MCF 10A (cell line): ENCODE measurements at regions not wholly inside any gene's neighbourhood (a gene's known extent, or its start where the extent isn't known, plus 50 kb on each side); places are given as distances from the start of the nearest gene placed in this dataset.

Experiments
- BruUV-seq: library from RNA; stranded (reverse); fragments of 400-500 nt; replicated peaks from 2 replicates; lab custom pipeline; 2021; lab: Mats Ljungman, UMichigan
- CTCF ChIA-PET: fragments of 300-600 bp; sonication (Branson Sonifier 250); formaldehyde crosslinking; extraction: SDS; loops from one replicate; lab custom pipeline; 2021; ENCODE audit warnings: antibody characterized with exemption, inconsistent platforms; lab: Yijun Ruan, JAX
- POLR2A ChIA-PET: fragments of 300-600, 350-650 bp; sonication (Branson Sonifier 250); formaldehyde crosslinking; extraction: SDS; loops from one replicate; lab custom pipeline; 2020; ENCODE audit warnings: antibody characterized with exemption, inconsistent platforms; lab: Yijun Ruan, JAX
- DNase-seq: peaks from one replicate; pipeline ENCODE4 v3.0.0-alpha.2; 2018; ENCODE audit not compliant: unreplicated experiment
- H3K27ac Mint-ChIP-seq: one replicate; pipeline ENCODE4 v1.8.0; 2022; ENCODE audit warnings: mild to moderate bottlenecking, low read depth, mixed read lengths; ENCODE audit not compliant: unreplicated experiment
- H3K27me3 Mint-ChIP-seq: one replicate; pipeline ENCODE4 v1.8.0; 2022; ENCODE audit warnings: mixed read lengths; ENCODE audit not compliant: insufficient read depth, unreplicated experiment
- H3K36me3 Mint-ChIP-seq: one replicate; pipeline ENCODE4 v1.8.0; 2022; ENCODE audit warnings: mild to moderate bottlenecking, moderate library complexity, mixed read lengths; ENCODE audit not compliant: insufficient read depth, unreplicated experiment
- H3K4me1 Mint-ChIP-seq: one replicate; pipeline ENCODE4 v1.8.0; 2022; ENCODE audit warnings: mixed read lengths; ENCODE audit not compliant: insufficient read depth, unreplicated experiment
- H3K4me3 Mint-ChIP-seq: one replicate; pipeline ENCODE4 v1.8.0; 2022; ENCODE audit warnings: mild to moderate bottlenecking, moderate library complexity, mixed read lengths; ENCODE audit not compliant: unreplicated experiment
- H3K9me3 Mint-ChIP-seq: one replicate; pipeline ENCODE4 v1.8.0; 2022; ENCODE audit warnings: mixed read lengths; ENCODE audit not compliant: unreplicated experiment
- CTCF ChIP-seq: fragments of 200-600 bp; IDR thresholded peaks from one replicate; pipeline ENCODE4 v1.8.0; 2022; ENCODE audit warnings: antibody characterized with exemption, mild to moderate bottlenecking; ENCODE audit not compliant: unreplicated experiment
- intact Hi-C: fragments of 100-400 bp; cut with micrococcal nuclease; formaldehyde crosslinking; loops from 2 replicates; pipeline ENCODE4 v1.14.1; 2022

GRCh38 chr14:56956182-56956581 lies 145.9 kb upstream of the OTX2 start:
- H3K36me3 Mint-ChIP-seq, result no peaks in the 10 kb centered on the region
- CTCF ChIA-PET, result no interaction called here
- no peaks in the 10 kb centered on the region for H3K9me3 Mint-ChIP-seq
- intact Hi-C loops, result no loop called here
- no peak for DNase-seq
- TF ChIP-seq CTCF, result no peak
- no peaks in the 10 kb centered on the region for H3K4me1 Mint-ChIP-seq
- H3K27me3 Mint-ChIP-seq, result peaks cover 91% of the 10 kb centered on the region
- H3K4me3 Mint-ChIP-seq, result no peak overlapping the region
- POLR2A ChIA-PET, result no interaction called here
- no TSS peak for BruUV-seq
- H3K27ac Mint-ChIP-seq, result no peak overlapping the region

DNA sequence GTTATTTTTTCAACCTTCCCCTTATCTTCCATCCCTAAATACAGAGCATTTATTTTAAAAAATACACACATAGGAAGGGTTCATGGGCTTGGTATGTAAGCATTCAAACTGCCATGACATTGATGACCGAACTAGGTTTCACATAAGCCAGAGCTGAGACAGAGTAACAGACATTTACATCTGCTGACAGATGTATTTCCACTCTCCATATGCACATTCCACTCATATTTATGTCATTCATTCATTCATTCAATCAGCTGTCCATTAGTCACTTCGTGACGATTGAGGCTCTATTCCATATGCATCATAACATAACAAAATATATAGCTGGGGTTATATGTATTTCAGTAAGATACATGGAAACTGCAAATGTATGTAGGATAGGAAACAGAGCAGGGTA lies 145.5 kb upstream of the OTX2 start:
- POLR2A ChIA-PET, result no interaction called here
- no peaks in the 10 kb centered on the region for H3K4me1 Mint-ChIP-seq
- no peak overlapping the region for H3K4me3 Mint-ChIP-seq
- no peaks in the 10 kb centered on the region for H3K9me3 Mint-ChIP-seq
- H3K36me3 Mint-ChIP-seq, result no peaks in the 10 kb centered on the region
- no peak for TF ChIP-seq CTCF
- intact Hi-C loops, result no loop called here
- no peak for DNase-seq
- no peak overlapping the region for H3K27ac Mint-ChIP-seq
- CTCF ChIA-PET, result no interaction called here
- H3K27me3 Mint-ChIP-seq, result peaks cover 90% of the 10 kb centered on the region
- no TSS peak for BruUV-seq

DNA sequence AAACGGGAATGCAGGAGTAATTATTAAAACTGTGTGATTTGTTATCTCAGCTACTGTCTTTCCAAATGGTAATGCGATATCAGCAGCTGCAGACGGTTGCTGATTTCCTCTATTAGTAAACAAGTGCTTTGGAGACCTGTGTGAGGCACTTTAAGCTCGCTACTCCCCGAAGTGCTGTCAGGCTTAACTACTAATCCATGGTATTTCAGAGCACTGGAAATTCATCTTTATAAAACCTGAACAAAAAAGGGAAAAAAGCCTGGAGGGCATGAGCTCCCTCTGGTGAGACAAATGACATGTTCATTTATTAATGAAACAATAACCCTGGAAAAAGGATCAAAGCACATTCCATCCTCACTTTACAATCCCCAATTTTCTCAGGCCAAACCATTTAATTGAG lies 143.6 kb upstream of the OTX2 start:
- Mint-ChIP-seq H3K27me3 (peaks cover 81% of the 10 kb centered on the region), H3K27ac (no peak overlapping the region), H3K9me3 (no peaks in the 10 kb centered on the region), H3K4me1 (peaks cover 6% of the 10 kb centered on the region), H3K4me3 (no peak overlapping the region), H3K36me3 (no peaks in the 10 kb centered on the region)
- CTCF ChIA-PET, result no interaction called here
- no peak for TF ChIP-seq CTCF
- intact Hi-C loops, result no loop called here
- POLR2A ChIA-PET, result interaction anchor here (0.6 kb wide), 1 partner anchor 127 kb away, joined by 3 read pairs; no protein-coding TSS in a partner anchor
- no TSS peak for BruUV-seq
- no peak for DNase-seq

GRCh38 chr14:56952766-56953473 lies 142.6 kb upstream of the OTX2 start:
- DNase-seq, result no peak
- H3K4me1 Mint-ChIP-seq, result peaks cover 6% of the 10 kb centered on the region
- BruUV-seq, result no TSS peak
- no peak overlapping the region for H3K27ac Mint-ChIP-seq
- no peak overlapping the region for H3K4me3 Mint-ChIP-seq
- POLR2A ChIA-PET, result no interaction called here
- CTCF ChIA-PET, result interaction anchor here (0.6 kb wide), 1 partner anchor 131 kb away, joined by 3 read pairs; no protein-coding TSS in a partner anchor
- TF ChIP-seq CTCF, result no peak
- H3K9me3 Mint-ChIP-seq, result no peaks in the 10 kb centered on the region
- no peaks in the 10 kb centered on the region for H3K36me3 Mint-ChIP-seq
- intact Hi-C loops, result no loop called here
- peaks cover 81% of the 10 kb centered on the region for H3K27me3 Mint-ChIP-seq
